ENCODE measurements at regions not wholly inside any gene's neighbourhood (a gene's known extent, or its start where the extent isn't known, plus 50 kb on each side); places are given as distances from the start of the nearest gene placed in this dataset.

GRCh38 chr7:13068032-13068431 lies 380.6 kb downstream of the ARL4A start:
- DNase-seq, result no peak
- no peaks in the 10 kb centered on the region for H3F3A ChIP-seq (ENCODE audit: insufficient read depth, low read length)
- H3K4me2 ChIP-seq (ENCODE audit: low read depth, low read length), result no peak overlapping the region
- no peaks in the 10 kb centered on the region for H3K27me3 ChIP-seq (replicated peaks; ENCODE audit: insufficient read depth, low read length)
- no peaks in the 10 kb centered on the region for H4K20me1 ChIP-seq (ENCODE audit: insufficient read depth, low read length)
- no peak for TF ChIP-seq CTCF (IDR thresholded peaks at IDR 0.05; ENCODE audit: low read length)
- no peak for TF ChIP-seq EZH2phosphoT487 (IDR thresholded peaks at IDR 0.05; ENCODE audit: low read length)
- TF ChIP-seq EZH2 (optimal IDR thresholded peaks at IDR 0.05; ENCODE audit: low read depth, low read length), result no peak
- H3K79me2 ChIP-seq (ENCODE audit: low read length), result no peaks in the 10 kb centered on the region
- no peaks in the 10 kb centered on the region for H3K36me3 ChIP-seq (replicated peaks; ENCODE audit: insufficient read depth, low read length)
- H3K4me1 ChIP-seq (ENCODE audit: low read length), result no peaks in the 10 kb centered on the region
- H3K9ac ChIP-seq (ENCODE audit: low read length), result no peak overlapping the region
- H3K9me3 ChIP-seq (replicated peaks; ENCODE audit: insufficient read depth, low read length), result no peaks in the 10 kb centered on the region
- no peak overlapping the region for H3K4me3 ChIP-seq (ENCODE audit: low read length)
- H3K9me2 ChIP-seq (replicated peaks; ENCODE audit: insufficient read depth, low read length), result no peaks in the 10 kb centered on the region
- no peak overlapping the region for H2AFZ ChIP-seq (ENCODE audit: low read length)
- no peak overlapping the region for H3K27ac ChIP-seq (ENCODE audit: low read length)

GRCh38 chr7:13069841-13070240 lies 382.4 kb downstream of the ARL4A start:
- Histone ChIP-seq H3K9me2 (replicated peaks; ENCODE audit: insufficient read depth, low read length) (no peaks in the 10 kb centered on the region), H3F3A (ENCODE audit: insufficient read depth, low read length) (no peaks in the 10 kb centered on the region), H3K4me1 (ENCODE audit: low read length) (no peaks in the 10 kb centered on the region)

GRCh38 chr7:13072014-13072413 lies 384.6 kb downstream of the ARL4A start:
- Histone ChIP-seq H3K36me3 (replicated peaks; ENCODE audit: insufficient read depth, low read length) (no peaks in the 10 kb centered on the region), H2AFZ (ENCODE audit: low read length) (no peak overlapping the region), H3K4me2 (ENCODE audit: low read depth, low read length) (no peak overlapping the region), H3K4me1 (ENCODE audit: low read length) (no peaks in the 10 kb centered on the region), H3K27me3 (replicated peaks; ENCODE audit: insufficient read depth, low read length) (no peaks in the 10 kb centered on the region), H3K4me3 (ENCODE audit: low read length) (no peak overlapping the region), H3F3A (ENCODE audit: insufficient read depth, low read length) (no peaks in the 10 kb centered on the region), H3K9ac (ENCODE audit: low read length) (no peak overlapping the region), H4K20me1 (ENCODE audit: insufficient read depth, low read length) (no peaks in the 10 kb centered on the region), H3K9me2 (replicated peaks; ENCODE audit: insufficient read depth, low read length) (no peaks in the 10 kb centered on the region), H3K9me3 (replicated peaks; ENCODE audit: insufficient read depth, low read length) (no peaks in the 10 kb centered on the region), H3K27ac (ENCODE audit: low read length) (no peak overlapping the region), H3K79me2 (ENCODE audit: low read length) (no peaks in the 10 kb centered on the region)
- DNase-seq, result no peak
- TF ChIP-seq CTCF (IDR thresholded peaks at IDR 0.05; ENCODE audit: low read length) (no peak), EZH2 (optimal IDR thresholded peaks at IDR 0.05; ENCODE audit: low read depth, low read length) (no peak), EZH2phosphoT487 (IDR thresholded peaks at IDR 0.05; ENCODE audit: low read length) (no peak)

More at GRCh38 chr7:13069841-13070240, 382.4 kb downstream of the ARL4A start:
- no peaks in the 10 kb centered on the region for H3K79me2 ChIP-seq (ENCODE audit: low read length)
- TF ChIP-seq CTCF (IDR thresholded peaks at IDR 0.05; ENCODE audit: low read length), result no peak
- TF ChIP-seq EZH2 (optimal IDR thresholded peaks at IDR 0.05; ENCODE audit: low read depth, low read length), result no peak
- no peak for TF ChIP-seq EZH2phosphoT487 (IDR thresholded peaks at IDR 0.05; ENCODE audit: low read length)
- H3K27ac ChIP-seq (ENCODE audit: low read length), result no peak overlapping the region
- H3K4me2 ChIP-seq (ENCODE audit: low read depth, low read length), result no peak overlapping the region
- H2AFZ ChIP-seq (ENCODE audit: low read length), result no peak overlapping the region
- no peak overlapping the region for H3K9ac ChIP-seq (ENCODE audit: low read length)
- H3K27me3 ChIP-seq (replicated peaks; ENCODE audit: insufficient read depth, low read length), result no peaks in the 10 kb centered on the region
- DNase-seq, result no peak
- no peaks in the 10 kb centered on the region for H4K20me1 ChIP-seq (ENCODE audit: insufficient read depth, low read length)
- no peaks in the 10 kb centered on the region for H3K36me3 ChIP-seq (replicated peaks; ENCODE audit: insufficient read depth, low read length)
- H3K9me3 ChIP-seq (replicated peaks; ENCODE audit: insufficient read depth, low read length), result no peaks in the 10 kb centered on the region
- H3K4me3 ChIP-seq (ENCODE audit: low read length), result no peak overlapping the region
